Heart right ventricle (tissue), 16 donors: ENCODE measurements at regions not wholly inside any gene's neighbourhood (a gene's known extent, or its start where the extent isn't known, plus 50 kb on each side); places are given as distances from the start of the nearest gene placed in this dataset.

ENCODE experiments used
- ATAC-seq, 8 donors: fragments of 200-7000 bp; cut with Tn5 transposase; one replicate each; pipeline ENCODE4 v1.9.1; 2020; ENCODE audit warnings: mild to moderate bottlenecking in 8 of 8, moderate library complexity in 8 of 8, moderate number of reproducible peaks in 1 of 8
- DNase-seq, 2 donors: peaks; one replicate each; pipeline ENCODE4 v3.0.0-alpha.2; 2020
- H3K27ac ChIP-seq, 10 donors: fragments of 200-600 bp; sonication (generic) in 2 of 10; one replicate each; pipeline versions ENCODE4 v1.5.0 to v1.8.0; 2020 to 2022; ENCODE audit warnings: mild to moderate bottlenecking in 3 of 10
- H3K27me3 ChIP-seq, 7 donors: fragments of 200-600 bp; one replicate each; pipeline ENCODE4 v1.8.0; 2021 to 2022; ENCODE audit warnings: mild to moderate bottlenecking in 2 of 7
- H3K36me3 ChIP-seq, 9 donors: fragments of 200-600 bp; sonication (generic) in 1 of 9; one replicate each; pipeline versions ENCODE4 v1.5.0 to v1.8.0; 2020 to 2022; ENCODE audit warnings: mild to moderate bottlenecking in 2 of 9
- H3K4me1 ChIP-seq, 9 donors: fragments of 200-600 bp; sonication (generic) in 1 of 9; one replicate each; pipeline versions ENCODE4 v1.5.0 to v1.8.0; 2020 to 2022; ENCODE audit warnings: mild to moderate bottlenecking in 4 of 9
- H3K4me3 ChIP-seq, 10 donors: fragments of 200-600 bp; sonication (generic) in 2 of 10; one replicate each; pipeline versions ENCODE4 v1.5.0 to v1.8.0; 2020 to 2022; ENCODE audit warnings: mild to moderate bottlenecking in 7 of 10, moderate library complexity in 2 of 10
- H3K9me3 ChIP-seq, 11 donors: fragments of 200-600 bp in 10 of 11; sonication (generic) in 2 of 11; one replicate each; pipeline versions ENCODE4 v1.5.0 to v1.8.0; 2013 to 2022; ENCODE audit warnings: mild to moderate bottlenecking in 2 of 11, control low read depth in 1 of 11, moderate library complexity in 1 of 11
- CTCF ChIP-seq, 9 donors: fragments of 200-600 bp; sonication (generic) in 2 of 9; IDR thresholded peaks; one replicate each; pipeline versions ENCODE4 v1.5.0 to v1.8.0; 2021 to 2022; ENCODE audit warnings: antibody characterized with exemption in 9 of 9, mild to moderate bottlenecking in 5 of 9, moderate library complexity in 1 of 9
- WGBS, 2 donors: extraction: QIAGEN DNeasy Blood & Tissue Kit; methylation state at CpG; one replicate each; pipeline ENCODE4 v1.1.7; 2013; ENCODE audit warnings: inconsistent platforms in 1 of 2; 5-methylcytosine and 5-hydroxymethylcytosine counted together
- intact Hi-C, 10 donors: fragments of 100-400 bp; cut with DNase I; formaldehyde crosslinking; loops; one replicate each; pipeline versions ENCODE4 v1.11.1 to v1.14.2; 2022
- donor health status: Arrhythmogenic right ventricular cardiomyopathy.
- donor health status: ischemic (EF 13 %, LVEDD 7.1; RV severe dilation, severe dysfunction).
- donor health status: healthy with polysubstance abuse.
- donor health status: DM: no; HTN: yes; CAD: no.
- donor health status: DM: no; HTN: no; CAD: no.
- donor health status: ischemic (EF 25% LVEDD 6.9; RV normal size, moderate dysfunction).
- donor health status: ischemic (EF 25% LVEDD 5.7; RV mildly dilated, moderate dysfunction).
- donor health status: healthy.
- donor health status: DM: yes; HTN: yes; CAD: no.
- donor health status: Ischemic cardiomyopathy.
- donor health status: ischemic (EF 35%, LVEDD 5.7; RV mildly dilated, moderate dysfunction).
- donor health status: nonischemic (EF 11% LVEDD 7.7; RV severe dilation, severe dysfunction).
- donor health status: DM: yes; HTN: yes; CAD: no.
- donor health status: PGD.
- donor health status: ischemic (EF 29% LVEDD 5.4; RV normal size, mild dysfunction).
- donor health status: nonischemic (EF 23%, LVEDD 6.1; RV moderate dilation, normal function).

GRCh38 chr1:56081173-56081572 lies 498.2 kb downstream of the PLPP3 start:
- TF ChIP-seq CTCF (IDR thresholded peaks at IDR 0.05) = no peak
- H3K4me1 ChIP-seq = peaks cover 0 to 13% (median 5%) of the 10 kb centered on the region in 9 donors
- no peak overlapping the region for H3K4me3 ChIP-seq
- peak overlapping the region in 4 of 10 donors; percentile 8 to 47 (median 32) for H3K27ac ChIP-seq
- WGBS, 2 donors = 39 to 51% methylated on average over 5 of the region's 5 CpGs
- H3K27me3 ChIP-seq = no peaks in the 10 kb centered on the region
- intact Hi-C loops = loop anchor here in 1 of 10 donors (1.0 kb wide), 1 partner anchor 8 kb away; no protein-coding TSS in a partner anchor
- H3K9me3 ChIP-seq = peaks cover 0 to 5% (median 0%) of the 10 kb centered on the region in 11 donors
- DNase-seq (peak; percentile 27 to 40), ATAC-seq (peak in 7 of 8 donors; percentile 51 to 88 (median 83))
- no peaks in the 10 kb centered on the region for H3K36me3 ChIP-seq

- peak in 1 of 8 donors; percentile 55 for ATAC-seq
- no peak for TF ChIP-seq CTCF (IDR thresholded peaks at IDR 0.05)
- WGBS, 2 donors = 64 to 77% methylated on average over 5 of the region's 5 CpGs
- Histone ChIP-seq H3K27ac (peak overlapping the region in 2 of 10 donors; percentile 15 to 55), H3K9me3 (peaks cover 0 to 15% (median 0%) of the 10 kb centered on the region in 11 donors), H3K4me3 (no peak overlapping the region), H3K4me1 (peaks cover 0 to 13% (median 5%) of the 10 kb centered on the region in 9 donors), H3K27me3 (no peaks in the 10 kb centered on the region), H3K36me3 (no peaks in the 10 kb centered on the region)
- intact Hi-C loops = no loop called here
- DNase-seq = no peak
Measured at GRCh38 chr1:56080123-56080522, 499.2 kb downstream of the PLPP3 start.

DNA sequence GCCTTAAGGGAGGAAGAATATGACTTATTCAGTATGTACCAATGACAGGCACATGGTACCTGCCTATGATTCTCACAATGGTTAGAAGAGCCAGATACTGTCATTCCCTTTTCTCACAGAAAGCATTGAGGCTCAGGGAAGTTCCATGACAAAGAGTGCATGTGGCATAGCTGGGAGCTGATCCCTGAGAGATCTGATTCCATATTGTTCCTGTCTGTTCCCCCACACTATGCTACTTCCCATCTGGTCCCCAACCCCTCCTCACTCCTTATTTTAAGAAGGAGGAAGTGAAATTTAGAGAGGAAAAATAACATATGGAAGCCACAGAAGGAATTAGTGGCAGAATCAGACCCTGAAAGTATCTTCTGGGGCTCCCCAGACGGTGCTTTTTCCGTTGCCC lies 500.0 kb downstream of the PLPP3 start:
- TF ChIP-seq CTCF (IDR thresholded peaks at IDR 0.05) = no peak

GRCh38 chr1:56077206-56077605 lies 502.2 kb downstream of the PLPP3 start:
- ATAC-seq (peak in 6 of 8 donors; percentile 18 to 70 (median 39)), DNase-seq (no peak)
- TF ChIP-seq CTCF (IDR thresholded peaks at IDR 0.05) = no peak
- 63 to 68% methylated on average over 2 of the region's 2 CpGs for WGBS, 2 donors
- intact Hi-C loops = loop anchor here in 1 of 10 donors (10.0 kb wide), 1 partner anchor 498 kb away; the partner anchor contains the start of gene PLPP3
- Histone ChIP-seq H3K4me3 (no peak overlapping the region), H3K36me3 (no peaks in the 10 kb centered on the region), H3K27ac (no peak overlapping the region), H3K4me1 (peaks cover 0 to 40% (median 26%) of the 10 kb centered on the region in 9 donors), H3K27me3 (no peaks in the 10 kb centered on the region), H3K9me3 (peaks cover 0 to 18% (median 0%) of the 10 kb centered on the region in 11 donors)

More for the DNA sequence above, 500.0 kb downstream of the PLPP3 start:
- Histone ChIP-seq H3K4me3 (no peak overlapping the region), H3K36me3 (no peaks in the 10 kb centered on the region), H3K27ac (no peak overlapping the region), H3K4me1 (peaks cover 0 to 18% (median 7%) of the 10 kb centered on the region in 9 donors), H3K27me3 (no peaks in the 10 kb centered on the region), H3K9me3 (peaks cover 0 to 18% (median 0%) of the 10 kb centered on the region in 11 donors)
- ATAC-seq (no peak), DNase-seq (no peak)
- WGBS, 2 donors = 90 to 98% methylated on average over 2 of the region's 2 CpGs
- intact Hi-C loops = loop anchor here in 1 of 10 donors (10.0 kb wide), 1 partner anchor 495 kb away; the partner anchor contains the start of gene PLPP3
